ENCODE measurements at regions not wholly inside any gene's neighbourhood (a gene's known extent, or its start where the extent isn't known, plus 50 kb on each side); places are given as distances from the start of the nearest gene placed in this dataset.

GRCh38 chr2:58503918-58504317, 262.8 kb upstream of the FANCL start:
- no peak for TF ChIP-seq GATA2 (IDR thresholded peaks at IDR 0.05; ENCODE audit: low read depth, low read length)
- no peak for TF ChIP-seq GATA3 (IDR thresholded peaks at IDR 0.05; ENCODE audit: low read depth, low read length)
